VCaP (cell line): ENCODE measurements at regions not wholly inside any gene's neighbourhood (a gene's known extent, or its start where the extent isn't known, plus 50 kb on each side); places are given as distances from the start of the nearest gene placed in this dataset.
"Not testable (repeated sequence)": the region's sequence is repeated elsewhere in the genome, so short reads cannot be mapped to it uniquely, and the experiment has no call there.

Experiments
- H3K27ac ChIP-seq: fragments of 450-650 bp; 2 replicates; pipeline ENCODE4 v1.5.1; 2017
- TF ChIP-seq, protein P1 (sequence below): fragments of 450-650 bp; conservative IDR thresholded peaks from 2 replicates; pipeline ENCODE4 v1.5.1; 2017; ENCODE audit warnings: mild to moderate bottlenecking, moderate library complexity

- TF ChIP-seq, protein P1, sequence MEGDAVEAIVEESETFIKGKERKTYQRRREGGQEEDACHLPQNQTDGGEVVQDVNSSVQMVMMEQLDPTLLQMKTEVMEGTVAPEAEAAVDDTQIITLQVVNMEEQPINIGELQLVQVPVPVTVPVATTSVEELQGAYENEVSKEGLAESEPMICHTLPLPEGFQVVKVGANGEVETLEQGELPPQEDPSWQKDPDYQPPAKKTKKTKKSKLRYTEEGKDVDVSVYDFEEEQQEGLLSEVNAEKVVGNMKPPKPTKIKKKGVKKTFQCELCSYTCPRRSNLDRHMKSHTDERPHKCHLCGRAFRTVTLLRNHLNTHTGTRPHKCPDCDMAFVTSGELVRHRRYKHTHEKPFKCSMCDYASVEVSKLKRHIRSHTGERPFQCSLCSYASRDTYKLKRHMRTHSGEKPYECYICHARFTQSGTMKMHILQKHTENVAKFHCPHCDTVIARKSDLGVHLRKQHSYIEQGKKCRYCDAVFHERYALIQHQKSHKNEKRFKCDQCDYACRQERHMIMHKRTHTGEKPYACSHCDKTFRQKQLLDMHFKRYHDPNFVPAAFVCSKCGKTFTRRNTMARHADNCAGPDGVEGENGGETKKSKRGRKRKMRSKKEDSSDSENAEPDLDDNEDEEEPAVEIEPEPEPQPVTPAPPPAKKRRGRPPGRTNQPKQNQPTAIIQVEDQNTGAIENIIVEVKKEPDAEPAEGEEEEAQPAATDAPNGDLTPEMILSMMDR, result no peak
- H3K27ac ChIP-seq, result no peak overlapping the region
Observed at GRCh38 chr9:26502311-26502710, 390.3 kb downstream of the CAAP1 start.

GRCh38 chr9:26500471-26500870 is 392.1 kb downstream of the CAAP1 start:
- TF ChIP-seq, protein P1, result no peak
- H3K27ac ChIP-seq, result no peak overlapping the region

DNA sequence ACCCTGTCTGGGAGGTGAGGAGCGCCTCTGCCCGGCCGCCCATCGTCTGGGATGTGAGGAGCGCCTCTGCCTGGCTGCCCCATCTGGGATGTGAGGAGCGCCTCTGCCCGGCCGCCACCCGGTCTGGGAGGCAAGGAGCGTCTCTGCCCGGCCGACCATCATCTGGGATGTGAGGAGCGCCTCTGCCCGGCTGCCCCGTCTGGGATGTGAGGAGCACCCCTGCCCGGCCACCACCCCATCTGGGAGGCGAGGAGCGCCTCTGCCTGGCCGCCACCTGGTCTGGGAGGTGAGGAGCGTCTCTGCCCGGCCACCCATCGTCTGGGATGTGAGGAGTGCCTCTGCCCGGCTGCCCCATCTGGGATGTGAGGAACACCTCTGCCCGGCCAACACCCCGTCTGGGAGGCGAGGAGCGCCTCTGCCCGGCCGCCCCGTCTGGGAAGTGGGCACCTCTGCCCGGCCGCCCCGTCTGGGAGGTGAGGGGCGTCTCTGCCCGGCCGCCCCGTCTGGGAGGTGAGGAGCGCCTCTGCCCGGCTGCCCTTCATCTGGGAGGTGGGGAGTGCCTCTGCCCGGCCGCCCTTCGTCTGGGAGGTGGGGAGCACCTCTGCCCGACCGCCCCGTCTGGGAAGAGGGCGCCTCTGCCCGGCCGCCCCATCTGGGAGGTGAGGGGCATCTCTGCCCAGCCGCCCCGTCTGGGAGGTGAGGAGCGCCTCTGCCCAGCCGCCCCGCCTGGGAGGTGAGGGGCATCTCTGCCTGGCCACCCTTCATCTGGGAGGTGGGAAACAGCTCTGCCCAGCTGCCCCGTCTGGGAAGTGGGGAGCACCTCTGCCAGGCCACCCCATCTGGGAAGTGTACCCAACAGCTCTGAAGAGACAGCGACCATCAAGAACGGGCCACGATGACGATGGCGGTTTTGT is 399.7 kb downstream of the CAAP1 start:
- not testable (repeated sequence) for H3K27ac ChIP-seq

DNA sequence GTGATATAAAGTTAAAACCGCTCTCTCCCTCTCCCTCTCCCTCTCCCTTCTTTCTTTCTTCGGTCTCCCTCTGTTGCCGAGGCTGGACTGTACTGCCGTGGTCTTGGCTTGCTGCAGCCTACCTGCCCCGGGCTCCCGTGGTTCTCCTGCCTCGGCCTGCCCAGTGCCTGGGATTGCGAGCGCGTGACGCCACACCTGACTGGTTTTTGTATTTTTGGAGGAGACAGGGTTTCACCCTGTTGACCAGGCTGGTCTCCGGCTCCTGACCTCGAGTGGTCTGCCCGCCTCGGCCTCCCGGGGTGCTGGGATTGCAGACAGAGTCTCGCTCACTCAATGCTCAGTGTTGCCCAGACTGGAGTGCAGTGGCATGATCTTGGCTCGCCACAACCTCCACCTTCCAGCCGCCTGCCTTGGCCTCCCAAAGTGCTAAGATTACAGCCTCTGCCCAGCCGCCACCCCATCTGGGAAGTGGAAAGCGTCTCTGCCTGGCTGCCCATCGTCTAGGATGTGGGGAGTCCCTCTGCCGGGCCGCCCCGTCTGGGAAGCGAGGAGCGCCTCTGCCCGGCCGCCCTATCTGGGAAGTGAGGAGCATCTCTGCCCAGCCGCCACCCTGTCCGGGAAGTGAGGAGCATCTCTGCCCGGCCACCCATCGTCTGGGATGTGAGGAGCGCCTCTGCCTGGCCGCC is 400.5 kb downstream of the CAAP1 start:
- not testable (repeated sequence) for H3K27ac ChIP-seq

GRCh38 chr9:26483991-26484390 is 408.6 kb downstream of the CAAP1 start:
- no peak overlapping the region for H3K27ac ChIP-seq
- TF ChIP-seq, protein P1, result no peak

DNA sequence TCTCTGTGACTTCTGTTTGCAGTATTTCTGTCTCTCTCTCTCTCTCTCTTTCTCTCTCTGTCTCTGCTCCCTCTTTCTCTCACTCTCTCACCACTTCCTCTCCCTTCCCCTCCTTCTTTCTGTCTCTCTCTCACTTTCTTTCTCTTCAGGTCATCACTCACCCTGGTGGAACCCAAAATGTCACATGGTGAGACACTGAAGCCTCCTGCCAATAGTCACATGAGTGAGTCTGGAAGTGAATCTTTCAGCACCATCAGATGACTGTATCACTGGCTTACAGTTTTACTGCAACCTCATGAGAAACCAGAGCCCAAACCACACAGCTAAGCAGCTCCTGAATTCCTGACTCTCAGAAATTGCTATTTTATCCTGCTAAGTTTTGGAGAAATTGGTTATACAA is 414.6 kb downstream of the CAAP1 start:
- TF ChIP-seq, protein P1, result no peak
- no peak overlapping the region for H3K27ac ChIP-seq

- TF ChIP-seq, protein P1, result no peak
- no peak overlapping the region for H3K27ac ChIP-seq
Observed at GRCh38 chr9:26471261-26471660, 421.3 kb downstream of the CAAP1 start.

GRCh38 chr9:26470284-26470683 is 422.3 kb downstream of the CAAP1 start:
- TF ChIP-seq, protein P1, result no peak
- no peak overlapping the region for H3K27ac ChIP-seq
